HG02798 (cell line): ENCODE measurements at regions not wholly inside any gene's neighbourhood (a gene's known extent, or its start where the extent isn't known, plus 50 kb on each side); places are given as distances from the start of the nearest gene placed in this dataset.

Experiments
- ATAC-seq: cut with Tn5 transposase; IDR thresholded peaks from one replicate; pipeline ENCODE4 v1.9.1; 2021; ENCODE audit warnings: mild to moderate bottlenecking; ENCODE audit not compliant: unreplicated experiment, poor library complexity

- ATAC-seq, result no peak
These were observed 615.5 kb downstream of the NPHP4 start for GRCh38 chr1:5376538-5377247.

GRCh38 chr1:5375481-5375880, 616.7 kb downstream of the NPHP4 start:
- ATAC-seq, result no peak

GRCh38 chr1:5374192-5374591, 618.0 kb downstream of the NPHP4 start:
- no peak for ATAC-seq

GRCh38 chr1:5373281-5373680, 618.9 kb downstream of the NPHP4 start:
- no peak for ATAC-seq

GRCh38 chr1:5371270-5371669, 621.0 kb downstream of the NPHP4 start:
- no peak for ATAC-seq

- no peak for ATAC-seq
These were observed 621.9 kb downstream of the NPHP4 start for GRCh38 chr1:5370311-5370710.

GRCh38 chr1:5369223-5369622, 623.0 kb downstream of the NPHP4 start:
- ATAC-seq, result no peak

GRCh38 chr1:5368201-5368600, 624.0 kb downstream of the NPHP4 start:
- ATAC-seq, result no peak

- ATAC-seq, result no peak
These were observed 624.9 kb downstream of the NPHP4 start for GRCh38 chr1:5367306-5367705.

- no peak for ATAC-seq
These were observed 626.5 kb downstream of the NPHP4 start for GRCh38 chr1:5365751-5366150.

- no peak for ATAC-seq
These were observed 627.6 kb downstream of the NPHP4 start for GRCh38 chr1:5364591-5364990.

- no peak for ATAC-seq
These were observed 637.5 kb downstream of the NPHP4 start for GRCh38 chr1:5354681-5355080.

GRCh38 chr1:5351366-5351765, 640.9 kb downstream of the NPHP4 start:
- no peak for ATAC-seq

GRCh38 chr1:5349526-5349925, 642.7 kb downstream of the NPHP4 start:
- no peak for ATAC-seq

- ATAC-seq, result no peak
These were observed 643.3 kb downstream of the NPHP4 start for GRCh38 chr1:5348732-5349465.

GRCh38 chr1:5347726-5348125, 644.5 kb downstream of the NPHP4 start:
- ATAC-seq, result no peak

- ATAC-seq, result no peak
These were observed 646.7 kb downstream of the NPHP4 start for GRCh38 chr1:5345556-5345955.

GRCh38 chr1:5343256-5344020, 648.8 kb downstream of the NPHP4 start:
- ATAC-seq, result no peak

- no peak for ATAC-seq
These were observed 649.4 kb downstream of the NPHP4 start for GRCh38 chr1:5342830-5343229.

GRCh38 chr1:5342172-5342571, 650.1 kb downstream of the NPHP4 start:
- ATAC-seq, result no peak

GRCh38 chr1:5341471-5341870, 650.8 kb downstream of the NPHP4 start:
- no peak for ATAC-seq
